Neural cell (in vitro differentiated cells): ENCODE measurements at regions not wholly inside any gene's neighbourhood (a gene's known extent, or its start where the extent isn't known, plus 50 kb on each side); places are given as distances from the start of the nearest gene placed in this dataset.

Experiments used
- small RNA-seq, 3 experiments: library from RNA; depleted of rRNA; stranded (forward); fragments of <200 nt; gene quantifications; one replicate each; pipeline ENCODE3, GENCODE V24; 2012

Small RNA genes in the stretch of these regions (small RNA-seq; reads per million reads assigned to genes)
- gene RN7SL659P (0 reads per million in 3 experiments), gene RNA5SP293 (0 reads per million in 3 experiments), gene RNU6-1064P (0 to 0.08 (median 0.03) reads per million in 3 experiments), gene RNU6-996P (0.03 to 0.08 (median 0.06) reads per million in 3 experiments)
